GM19324 (cell line): ENCODE measurements at regions not wholly inside any gene's neighbourhood (a gene's known extent, or its start where the extent isn't known, plus 50 kb on each side); places are given as distances from the start of the nearest gene placed in this dataset.
"Not testable (repeated sequence)": the region's sequence is repeated elsewhere in the genome, so short reads cannot be mapped to it uniquely, and the experiment has no call there.

Experiments
- ATAC-seq: cut with Tn5 transposase; IDR thresholded peaks from one replicate; pipeline ENCODE4 v1.9.1; 2021; ENCODE audit warnings: mild to moderate bottlenecking, moderate library complexity; ENCODE audit not compliant: unreplicated experiment, low FRiP score

- no peak for ATAC-seq
Observed at GRCh38 chr12:59164226-59164625, 243.9 kb upstream of the LRIG3 start.

- ATAC-seq, result no peak
Observed at GRCh38 chr12:59158681-59159080, 238.4 kb upstream of the LRIG3 start.

GRCh38 chr12:59158066-59158465 lies 237.8 kb upstream of the LRIG3 start:
- ATAC-seq, result no peak

GRCh38 chr12:59155448-59155847 lies 235.1 kb upstream of the LRIG3 start:
- no peak for ATAC-seq

GRCh38 chr12:59151243-59151642 lies 230.9 kb upstream of the LRIG3 start:
- ATAC-seq, result no peak

- ATAC-seq, result peak; percentile 99
Observed at GRCh38 chr12:59149995-59150642, 229.8 kb upstream of the LRIG3 start.

GRCh38 chr12:59147791-59148190 lies 227.5 kb upstream of the LRIG3 start:
- ATAC-seq, result no peak

- ATAC-seq, result no peak
Observed at GRCh38 chr12:59142183-59142790, 222.0 kb upstream of the LRIG3 start.

GRCh38 chr12:59134750-59135149 lies 214.4 kb upstream of the LRIG3 start:
- ATAC-seq, result no peak

GRCh38 chr12:59131462-59131861 lies 211.2 kb upstream of the LRIG3 start:
- no peak for ATAC-seq

- ATAC-seq, result no peak
Observed at GRCh38 chr12:59122784-59123183, 202.5 kb upstream of the LRIG3 start.

- no peak for ATAC-seq
Observed at GRCh38 chr12:59121451-59121850, 201.1 kb upstream of the LRIG3 start.

- no peak for ATAC-seq
Observed at GRCh38 chr12:59119676-59120075, 199.4 kb upstream of the LRIG3 start.

GRCh38 chr12:59118356-59118755 lies 198.1 kb upstream of the LRIG3 start:
- no peak for ATAC-seq

- ATAC-seq, result no peak
Observed at GRCh38 chr12:59115995-59116394, 195.7 kb upstream of the LRIG3 start.

- ATAC-seq, result no peak
Observed at GRCh38 chr12:59115526-59115925, 195.2 kb upstream of the LRIG3 start.

GRCh38 chr12:59113831-59114615 lies 193.7 kb upstream of the LRIG3 start:
- peak; percentile 81 for ATAC-seq

- no peak for ATAC-seq
Observed at GRCh38 chr12:59111851-59112250, 191.5 kb upstream of the LRIG3 start.

- ATAC-seq, result not testable (repeated sequence)
Observed at GRCh38 chr12:59108516-59108915, 188.2 kb upstream of the LRIG3 start.

GRCh38 chr12:59100585-59100984 lies 180.3 kb upstream of the LRIG3 start:
- ATAC-seq, result no peak

- ATAC-seq, result no peak
Observed at GRCh38 chr12:59097876-59098275, 177.6 kb upstream of the LRIG3 start.

- ATAC-seq, result no peak
Observed at GRCh38 chr12:59096246-59096645, 175.9 kb upstream of the LRIG3 start.
